C4-2B (cell line): ENCODE measurements at regions not wholly inside any gene's neighbourhood (a gene's known extent, or its start where the extent isn't known, plus 50 kb on each side); places are given as distances from the start of the nearest gene placed in this dataset.

ENCODE experiments used
- H3K27ac ChIP-seq: fragments of 450-650 bp; 2 replicates; pipeline ENCODE4 v1.5.1; 2017
- CTCF ChIP-seq: fragments of 450-650 bp; conservative IDR thresholded peaks from 2 replicates; pipeline ENCODE4 v1.5.1; 2017; ENCODE audit warnings: mild to moderate bottlenecking
- ZFX ChIP-seq: fragments of 450-650 bp; IDR thresholded peaks from 2 replicates; pipeline ENCODE4 v1.6.1; 2017

- no peak for TF ChIP-seq ZFX
- no peak for TF ChIP-seq CTCF
- H3K27ac ChIP-seq = no peak overlapping the region
These were observed 52.1 kb upstream of the TYRP1 start for GRCh38 chr9:12640866-12641636.
